Caco-2 (cell line): ENCODE measurements at regions not wholly inside any gene's neighbourhood (a gene's known extent, or its start where the extent isn't known, plus 50 kb on each side); places are given as distances from the start of the nearest gene placed in this dataset. TPM values are rescaled to one million over a fixed set of nuclear protein-coding genes. Genes with fewer than 3 reads are reported as not detected.

Source experiments
- BruUV-seq: library from RNA; stranded (reverse); fragments of 400-500 nt; replicated peaks from 2 replicates; lab custom pipeline; 2021; lab: Mats Ljungman, UMichigan
- CTCF ChIA-PET: fragments of 300-600 bp; sonication (Branson Sonifier 250); formaldehyde crosslinking; loops from one replicate; lab custom pipeline; 2022; ENCODE audit warnings: antibody characterized with exemption; lab: Charles Lee
- POLR2A ChIA-PET: fragments of 300-600 bp; sonication (Branson Sonifier 250); formaldehyde crosslinking; loops from one replicate; lab custom pipeline; 2022; ENCODE audit warnings: antibody characterized with exemption; lab: Charles Lee
- DNase-seq, 2 experiments: peaks; one replicate each; pipeline versions ENCODE4 v3.0.0 to v3.0.0-alpha.2; 2020 to 2022
- H3K27me3 ChIP-seq: replicated peaks from 2 replicates; pipeline ENCODE4 v1.6.0; 2011; ENCODE audit warnings: low read length; ENCODE audit not compliant: control insufficient read depth, insufficient read depth
- H3K36me3 ChIP-seq: 2 replicates; pipeline ENCODE4 v1.5.1; 2011; ENCODE audit warnings: low read length; ENCODE audit not compliant: control insufficient read depth, insufficient read depth
- H3K4me1 ChIP-seq: fragments of 250-450 bp; sonication (Bioruptor Pico); 2 replicates; pipeline ENCODE4 v1.5.1; 2020; ENCODE audit warnings: mild to moderate bottlenecking
- H3K4me3 ChIP-seq: 2 replicates; pipeline ENCODE4 v1.5.1; 2011; ENCODE audit warnings: low read depth, mild to moderate bottlenecking, control low read depth, low read length
- H3K9me3 ChIP-seq: fragments of 250-450 bp; sonication (Bioruptor Pico); 2 replicates; pipeline ENCODE4 v1.5.1; 2020; ENCODE audit warnings: mild to moderate bottlenecking, moderate library complexity
- H3K27ac Mint-ChIP-seq: one replicate; pipeline ENCODE4 v1.8.0; 2022; ENCODE audit warnings: mixed read lengths; ENCODE audit not compliant: unreplicated experiment
- H3K27me3 Mint-ChIP-seq: one replicate; pipeline ENCODE4 v1.8.0; 2022; ENCODE audit warnings: mixed read lengths; ENCODE audit not compliant: insufficient read depth, unreplicated experiment
- H3K36me3 Mint-ChIP-seq: one replicate; pipeline ENCODE4 v1.8.0; 2022; ENCODE audit warnings: mild to moderate bottlenecking, mixed read lengths; ENCODE audit not compliant: insufficient read depth, unreplicated experiment
- H3K4me1 Mint-ChIP-seq: one replicate; pipeline ENCODE4 v1.8.0; 2022; ENCODE audit warnings: low read depth, mixed read lengths; ENCODE audit not compliant: unreplicated experiment
- H3K4me3 Mint-ChIP-seq: one replicate; pipeline ENCODE4 v1.8.0; 2022; ENCODE audit warnings: mild to moderate bottlenecking, moderate library complexity, mixed read lengths; ENCODE audit not compliant: unreplicated experiment
- H3K9me3 Mint-ChIP-seq: one replicate; pipeline ENCODE4 v1.8.0; 2022; ENCODE audit warnings: mixed read lengths; ENCODE audit not compliant: unreplicated experiment
- CTCF ChIP-seq, 2 experiments: fragments of 200-600 bp in 1 of 2; IDR thresholded peaks; 1 replicate in 1 of 2; 2 replicates in 1 of 2; pipeline versions ENCODE4 v1.5.1 to v1.8.0; 2011 to 2022; ENCODE audit warnings: antibody characterized with exemption in 1 of 2, control low read depth in 1 of 2, inconsistent platforms in 1 of 2, low read depth in 1 of 2, low read length in 1 of 2, mild to moderate bottlenecking in 1 of 2, moderate library complexity in 1 of 2; ENCODE audit not compliant: insufficient read depth in 1 of 2, severe bottlenecking in 1 of 2, unreplicated experiment in 1 of 2
- intact Hi-C: fragments of 100-400 bp; cut with micrococcal nuclease; formaldehyde crosslinking; loops from one replicate; pipeline ENCODE4 v1.10.0; 2022; ENCODE audit not compliant: unreplicated experiment
- microRNA-seq: library from miRNA; unstranded; fragments of <30 nt; microRNA quantifications from one replicate; pipeline ENCODE4 v1.2.0, GENCODE V29; 2022

- DNase-seq: no peak
- no peak for TF ChIP-seq CTCF (IDR thresholded peaks at IDR 0.05; ENCODE audit: insufficient read depth in 1 of 2, low read depth in 1 of 2, low read length in 1 of 2, severe bottlenecking in 1 of 2, unreplicated experiment in 1 of 2)
- intact Hi-C loops: no loop called here
- H3K4me3 Mint-ChIP-seq: no peak overlapping the region
- H3K36me3 Mint-ChIP-seq: no peaks in the 10 kb centered on the region
- POLR2A ChIA-PET: no interaction called here
- no TSS peak for BruUV-seq
- H3K4me1 ChIP-seq: no peaks in the 10 kb centered on the region
- H3K9me3 Mint-ChIP-seq: no peaks in the 10 kb centered on the region
- H3K4me3 ChIP-seq: no peak overlapping the region
- H3K27me3 ChIP-seq: no peaks in the 10 kb centered on the region
- H3K27ac Mint-ChIP-seq: no peak overlapping the region
- no peaks in the 10 kb centered on the region for H3K9me3 ChIP-seq
- no peaks in the 10 kb centered on the region for H3K4me1 Mint-ChIP-seq
- CTCF ChIA-PET: no interaction called here
- no peaks in the 10 kb centered on the region for H3K27me3 Mint-ChIP-seq
- H3K36me3 ChIP-seq: no peaks in the 10 kb centered on the region
Observed at GRCh38 chr12:16658699-16659098, 52.7 kb upstream of the LMO3 start.

Small RNA genes in the stretch of these regions (microRNA-seq; reads per million reads assigned to microRNA genes)
- gene MIR3974: not detected
